HCT116 (cell line): ENCODE measurements at regions not wholly inside any gene's neighbourhood (a gene's known extent, or its start where the extent isn't known, plus 50 kb on each side); places are given as distances from the start of the nearest gene placed in this dataset.

Source experiments
- JUND ChIP-seq: IDR thresholded peaks from 2 replicates; pipeline ENCODE4 v1.6.1; 2012
- POLR2A ChIP-seq: IDR thresholded peaks from 2 replicates; pipeline ENCODE4 v1.7.0; 2011; ENCODE audit warnings: borderline replicate concordance; ENCODE audit not compliant: insufficient read depth, insufficient read length; ENCODE audit errors: extremely low read depth
- TF ChIP-seq, protein P1 (sequence below), 3 experiments: fragments of 200-600 bp in 1 of 3; sonication (generic) in 1 of 3; IDR thresholded peaks in 2 of 3; conservative IDR thresholded peaks in 1 of 3; 2 replicates each; pipeline ENCODE4 v1.5.1; 2012 to 2017; ENCODE audit warnings: low read depth in 2 of 3, low read length in 2 of 3, antibody characterized with exemption in 1 of 3, borderline replicate concordance in 1 of 3, control low read depth in 1 of 3, mild to moderate bottlenecking in 1 of 3, mixed read lengths in 1 of 3, mixed run types in 1 of 3, moderate library complexity in 1 of 3; ENCODE audit not compliant: insufficient read depth in 1 of 3

DNA sequence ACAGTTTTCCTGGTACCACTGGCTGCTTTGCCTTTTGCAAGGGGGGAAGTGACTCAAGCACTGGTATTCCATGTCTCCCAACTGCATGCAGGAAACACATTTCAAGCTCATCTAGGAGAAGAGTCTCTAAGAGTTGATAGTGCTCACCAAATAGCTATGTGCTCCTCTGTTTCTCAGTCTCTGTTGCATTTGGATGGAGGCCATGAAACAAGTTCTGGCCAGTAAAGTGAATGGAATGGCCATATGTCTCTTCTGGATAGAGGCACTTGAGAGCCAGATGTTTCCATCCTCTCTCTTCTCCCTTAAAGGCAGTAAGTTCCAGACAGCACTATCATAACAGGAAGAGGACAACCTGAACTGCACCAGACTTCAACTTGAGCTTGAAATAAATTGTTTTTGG lies 60.6 kb downstream of the C16orf82 start:
- TF ChIP-seq POLR2A = no peak
- no peak for TF ChIP-seq JUND
- TF ChIP-seq, protein P1, sequence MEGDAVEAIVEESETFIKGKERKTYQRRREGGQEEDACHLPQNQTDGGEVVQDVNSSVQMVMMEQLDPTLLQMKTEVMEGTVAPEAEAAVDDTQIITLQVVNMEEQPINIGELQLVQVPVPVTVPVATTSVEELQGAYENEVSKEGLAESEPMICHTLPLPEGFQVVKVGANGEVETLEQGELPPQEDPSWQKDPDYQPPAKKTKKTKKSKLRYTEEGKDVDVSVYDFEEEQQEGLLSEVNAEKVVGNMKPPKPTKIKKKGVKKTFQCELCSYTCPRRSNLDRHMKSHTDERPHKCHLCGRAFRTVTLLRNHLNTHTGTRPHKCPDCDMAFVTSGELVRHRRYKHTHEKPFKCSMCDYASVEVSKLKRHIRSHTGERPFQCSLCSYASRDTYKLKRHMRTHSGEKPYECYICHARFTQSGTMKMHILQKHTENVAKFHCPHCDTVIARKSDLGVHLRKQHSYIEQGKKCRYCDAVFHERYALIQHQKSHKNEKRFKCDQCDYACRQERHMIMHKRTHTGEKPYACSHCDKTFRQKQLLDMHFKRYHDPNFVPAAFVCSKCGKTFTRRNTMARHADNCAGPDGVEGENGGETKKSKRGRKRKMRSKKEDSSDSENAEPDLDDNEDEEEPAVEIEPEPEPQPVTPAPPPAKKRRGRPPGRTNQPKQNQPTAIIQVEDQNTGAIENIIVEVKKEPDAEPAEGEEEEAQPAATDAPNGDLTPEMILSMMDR (IDR thresholded peaks at IDR 0.05 in 2 of 3, conservative IDR thresholded peaks at IDR 0.05 in 1 of 3; ENCODE audit: borderline replicate concordance in 1 of 3, insufficient read depth in 1 of 3, low read depth in 2 of 3, low read length in 2 of 3) = no peak
